ENCODE measurements at regions not wholly inside any gene's neighbourhood (a gene's known extent, or its start where the extent isn't known, plus 50 kb on each side); places are given as distances from the start of the nearest gene placed in this dataset.

DNA sequence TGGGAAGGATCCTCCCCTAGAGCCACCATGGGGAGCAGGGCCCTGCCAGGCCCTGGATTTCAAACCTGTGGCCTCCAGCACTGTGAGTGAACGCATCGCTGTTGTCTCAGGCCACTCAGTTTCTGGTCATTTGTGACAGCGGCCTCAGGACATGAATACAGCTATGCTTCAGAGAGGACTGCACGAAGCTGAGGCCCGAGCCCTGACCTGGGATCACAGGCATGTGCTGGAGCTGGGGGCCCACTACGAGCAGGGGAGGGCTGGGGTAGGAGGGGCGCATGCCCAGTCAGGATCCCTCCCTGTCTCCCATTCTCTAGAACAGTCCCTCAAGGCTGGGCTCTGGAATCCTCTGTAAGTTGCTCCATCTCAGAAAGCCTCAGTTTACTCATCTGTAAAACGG is 242.1 kb downstream of the CTTN start:
- DNase-seq (ENCODE audit: insufficient read length, low spot score, missing footprints), result peak; percentile 27
- H3K4me3 ChIP-seq (ENCODE audit: insufficient read depth, low read length), result no peak overlapping the region
- TF ChIP-seq, protein P1, sequence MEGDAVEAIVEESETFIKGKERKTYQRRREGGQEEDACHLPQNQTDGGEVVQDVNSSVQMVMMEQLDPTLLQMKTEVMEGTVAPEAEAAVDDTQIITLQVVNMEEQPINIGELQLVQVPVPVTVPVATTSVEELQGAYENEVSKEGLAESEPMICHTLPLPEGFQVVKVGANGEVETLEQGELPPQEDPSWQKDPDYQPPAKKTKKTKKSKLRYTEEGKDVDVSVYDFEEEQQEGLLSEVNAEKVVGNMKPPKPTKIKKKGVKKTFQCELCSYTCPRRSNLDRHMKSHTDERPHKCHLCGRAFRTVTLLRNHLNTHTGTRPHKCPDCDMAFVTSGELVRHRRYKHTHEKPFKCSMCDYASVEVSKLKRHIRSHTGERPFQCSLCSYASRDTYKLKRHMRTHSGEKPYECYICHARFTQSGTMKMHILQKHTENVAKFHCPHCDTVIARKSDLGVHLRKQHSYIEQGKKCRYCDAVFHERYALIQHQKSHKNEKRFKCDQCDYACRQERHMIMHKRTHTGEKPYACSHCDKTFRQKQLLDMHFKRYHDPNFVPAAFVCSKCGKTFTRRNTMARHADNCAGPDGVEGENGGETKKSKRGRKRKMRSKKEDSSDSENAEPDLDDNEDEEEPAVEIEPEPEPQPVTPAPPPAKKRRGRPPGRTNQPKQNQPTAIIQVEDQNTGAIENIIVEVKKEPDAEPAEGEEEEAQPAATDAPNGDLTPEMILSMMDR (IDR thresholded peaks at IDR 0.05; ENCODE audit: extremely low read depth, low read depth, low read length), result no peak
- H2AFZ ChIP-seq (ENCODE audit: low read length), result no peak overlapping the region
- H3K4me1 ChIP-seq (ENCODE audit: insufficient read depth, low read length), result no peaks in the 10 kb centered on the region
- no peaks in the 10 kb centered on the region for H4K20me1 ChIP-seq (ENCODE audit: insufficient read depth, low read length)
- no peaks in the 10 kb centered on the region for H3K79me2 ChIP-seq (ENCODE audit: insufficient read depth, low read length)
- H3K27ac ChIP-seq (ENCODE audit: low read depth, low read length), result no peak overlapping the region
- H3K9me3 ChIP-seq (ENCODE audit: low read depth, low read length), result no peaks in the 10 kb centered on the region
- no peaks in the 10 kb centered on the region for H3K36me3 ChIP-seq (ENCODE audit: insufficient read depth, low read length)
- H3K27me3 ChIP-seq (ENCODE audit: insufficient read depth, low read length), result peaks cover 3% of the 10 kb centered on the region
- H3K4me2 ChIP-seq (ENCODE audit: insufficient read depth, low read length), result no peak overlapping the region

DNA sequence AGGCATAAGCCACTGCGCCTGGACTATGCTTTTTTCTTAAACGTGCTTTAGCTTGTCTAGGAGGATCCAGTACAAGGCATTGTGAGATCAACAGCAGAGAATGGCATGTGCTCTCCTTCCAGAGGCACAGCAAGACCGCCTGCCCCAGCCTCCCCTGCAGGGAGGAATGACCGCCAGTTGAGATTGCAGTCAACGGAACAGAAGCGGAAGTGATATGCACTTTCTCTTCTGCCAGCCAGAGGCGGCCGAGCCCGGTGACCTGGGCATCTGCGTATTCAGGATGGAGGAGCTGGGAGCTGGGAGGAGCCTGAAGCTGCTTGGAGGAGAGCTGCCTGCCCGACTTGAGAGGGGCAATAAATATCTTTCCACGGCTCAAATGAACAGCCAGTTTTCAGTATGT is 243.0 kb downstream of the CTTN start:
- no peaks in the 10 kb centered on the region for H3K4me1 ChIP-seq (ENCODE audit: insufficient read depth, low read length)
- peak; percentile 22 for DNase-seq (ENCODE audit: insufficient read length, low spot score, missing footprints)
- no peaks in the 10 kb centered on the region for H3K36me3 ChIP-seq (ENCODE audit: insufficient read depth, low read length)
- H2AFZ ChIP-seq (ENCODE audit: low read length), result no peak overlapping the region
- TF ChIP-seq, protein P1 (IDR thresholded peaks at IDR 0.05; ENCODE audit: extremely low read depth, low read depth, low read length), result no peak
- no peak overlapping the region for H3K4me3 ChIP-seq (ENCODE audit: insufficient read depth, low read length)
- H3K27ac ChIP-seq (ENCODE audit: low read depth, low read length), result no peak overlapping the region
- no peaks in the 10 kb centered on the region for H3K79me2 ChIP-seq (ENCODE audit: insufficient read depth, low read length)
- no peak overlapping the region for H3K4me2 ChIP-seq (ENCODE audit: insufficient read depth, low read length)
- no peaks in the 10 kb centered on the region for H3K9me3 ChIP-seq (ENCODE audit: low read depth, low read length)
- H3K27me3 ChIP-seq (ENCODE audit: insufficient read depth, low read length), result peaks cover 3% of the 10 kb centered on the region
- no peaks in the 10 kb centered on the region for H4K20me1 ChIP-seq (ENCODE audit: insufficient read depth, low read length)

DNA sequence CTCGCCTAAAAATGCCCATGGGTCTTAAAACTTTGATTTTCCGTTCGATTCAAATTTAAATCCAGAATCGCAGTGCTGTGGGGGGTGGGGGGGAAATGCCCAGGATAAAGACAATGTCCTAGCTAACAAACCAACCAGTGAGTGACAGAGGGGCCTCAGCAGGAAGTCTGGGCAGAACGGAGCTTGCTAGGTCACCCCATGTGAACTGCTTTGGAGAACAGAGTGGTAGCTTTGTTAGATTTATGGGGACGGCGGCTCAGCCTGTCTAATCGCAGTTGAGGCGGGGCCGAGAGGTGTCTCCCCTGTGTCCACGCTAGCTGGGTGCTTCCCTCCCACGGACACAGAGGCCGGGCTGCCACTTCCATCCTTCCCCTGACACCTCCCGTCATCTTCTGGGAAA is 243.9 kb downstream of the CTTN start:
- TF ChIP-seq, protein P1 (IDR thresholded peaks at IDR 0.05; ENCODE audit: extremely low read depth, low read depth, low read length), result no peak
- Histone ChIP-seq H3K27me3 (ENCODE audit: insufficient read depth, low read length) (peaks cover 3% of the 10 kb centered on the region), H3K4me1 (ENCODE audit: insufficient read depth, low read length) (no peaks in the 10 kb centered on the region), H3K36me3 (ENCODE audit: insufficient read depth, low read length) (no peaks in the 10 kb centered on the region), H2AFZ (ENCODE audit: low read length) (no peak overlapping the region), H3K4me2 (ENCODE audit: insufficient read depth, low read length) (no peak overlapping the region), H3K27ac (ENCODE audit: low read depth, low read length) (no peak overlapping the region), H3K4me3 (ENCODE audit: insufficient read depth, low read length) (no peak overlapping the region), H3K9me3 (ENCODE audit: low read depth, low read length) (no peaks in the 10 kb centered on the region), H4K20me1 (ENCODE audit: insufficient read depth, low read length) (no peaks in the 10 kb centered on the region), H3K79me2 (ENCODE audit: insufficient read depth, low read length) (no peaks in the 10 kb centered on the region)
- peak; percentile 31 for DNase-seq (ENCODE audit: insufficient read length, low spot score, missing footprints)

DNA sequence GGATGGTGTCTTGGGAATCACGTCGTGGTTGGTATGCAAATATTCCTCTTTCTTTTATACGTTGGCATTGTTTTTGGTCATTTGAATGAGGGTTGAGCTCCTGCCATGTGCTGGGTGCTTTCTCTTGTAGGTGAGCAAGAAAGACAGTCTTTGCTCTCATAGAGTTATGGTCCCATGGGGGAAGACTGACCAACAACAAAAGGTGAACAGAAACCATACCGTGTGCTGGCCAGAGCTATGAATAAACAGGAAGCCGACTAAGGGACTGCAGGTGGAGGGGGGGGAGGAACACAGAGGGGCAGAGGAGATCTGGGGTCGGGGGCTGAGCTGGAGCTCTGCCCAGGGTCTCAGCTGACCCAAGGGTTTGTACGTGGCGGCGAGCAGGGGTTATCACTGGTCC is 245.3 kb downstream of the CTTN start:
- no peaks in the 10 kb centered on the region for H3K9me3 ChIP-seq (ENCODE audit: low read depth, low read length)
- H3K79me2 ChIP-seq (ENCODE audit: insufficient read depth, low read length), result no peaks in the 10 kb centered on the region
- TF ChIP-seq, protein P1 (IDR thresholded peaks at IDR 0.05; ENCODE audit: extremely low read depth, low read depth, low read length), result no peak
- no peak overlapping the region for H3K4me2 ChIP-seq (ENCODE audit: insufficient read depth, low read length)
- no peaks in the 10 kb centered on the region for H3K36me3 ChIP-seq (ENCODE audit: insufficient read depth, low read length)
- H3K4me1 ChIP-seq (ENCODE audit: insufficient read depth, low read length), result no peaks in the 10 kb centered on the region
- H3K27ac ChIP-seq (ENCODE audit: low read depth, low read length), result no peak overlapping the region
- peaks cover 3% of the 10 kb centered on the region for H3K27me3 ChIP-seq (ENCODE audit: insufficient read depth, low read length)
- no peak overlapping the region for H2AFZ ChIP-seq (ENCODE audit: low read length)
- H3K4me3 ChIP-seq (ENCODE audit: insufficient read depth, low read length), result no peak overlapping the region
- DNase-seq (ENCODE audit: insufficient read length, low spot score, missing footprints), result peak; percentile 49
- H4K20me1 ChIP-seq (ENCODE audit: insufficient read depth, low read length), result no peaks in the 10 kb centered on the region

Data from osteoblast (primary cell).